HG03571 (cell line): ENCODE measurements at regions not wholly inside any gene's neighbourhood (a gene's known extent, or its start where the extent isn't known, plus 50 kb on each side); places are given as distances from the start of the nearest gene placed in this dataset.
"Not testable (repeated sequence)": the region's sequence is repeated elsewhere in the genome, so short reads cannot be mapped to it uniquely, and the experiment has no call there.

Experiments
- ATAC-seq: cut with Tn5 transposase; IDR thresholded peaks from one replicate; pipeline ENCODE4 v1.9.1; 2021; ENCODE audit not compliant: unreplicated experiment

- ATAC-seq = no peak
These were observed 247.5 kb upstream of the PRKX start for GRCh38 chrX:3960952-3961351.

GRCh38 chrX:3951859-3952258 lies 238.4 kb upstream of the PRKX start:
- ATAC-seq = no peak

GRCh38 chrX:3950373-3950772 lies 236.9 kb upstream of the PRKX start:
- ATAC-seq = no peak

GRCh38 chrX:3943965-3944364 lies 230.5 kb upstream of the PRKX start:
- no peak for ATAC-seq

GRCh38 chrX:3940000-3940610 lies 226.7 kb upstream of the PRKX start:
- no peak for ATAC-seq

GRCh38 chrX:3938587-3938986 lies 225.1 kb upstream of the PRKX start:
- no peak for ATAC-seq

- not testable (repeated sequence) for ATAC-seq
These were observed 221.7 kb upstream of the PRKX start for GRCh38 chrX:3935196-3935595.

- peak; percentile 97 for ATAC-seq
These were observed 207.1 kb upstream of the PRKX start for GRCh38 chrX:3920424-3921017.

- ATAC-seq = not testable (repeated sequence)
These were observed 206.4 kb upstream of the PRKX start for GRCh38 chrX:3919668-3920423.

GRCh38 chrX:3914813-3915212 lies 201.4 kb upstream of the PRKX start:
- not testable (repeated sequence) for ATAC-seq

GRCh38 chrX:3914059-3914458 lies 200.6 kb upstream of the PRKX start:
- ATAC-seq = not testable (repeated sequence)

- not testable (repeated sequence) for ATAC-seq
These were observed 197.6 kb upstream of the PRKX start for GRCh38 chrX:3911012-3911411.

- not testable (repeated sequence) for ATAC-seq
These were observed 197.2 kb upstream of the PRKX start for GRCh38 chrX:3910611-3911010.

- ATAC-seq = not testable (repeated sequence)
These were observed 192.2 kb upstream of the PRKX start for GRCh38 chrX:3905522-3906258.

- ATAC-seq = not testable (repeated sequence)
These were observed 188.8 kb upstream of the PRKX start for GRCh38 chrX:3902222-3902621.

- not testable (repeated sequence) for ATAC-seq
These were observed 183.3 kb upstream of the PRKX start for GRCh38 chrX:3896755-3897154.

GRCh38 chrX:3882553-3882920 lies 169.1 kb upstream of the PRKX start:
- ATAC-seq = not testable (repeated sequence)

- peak; percentile 98 for ATAC-seq
These were observed 168.6 kb upstream of the PRKX start for GRCh38 chrX:3881898-3882552.

- ATAC-seq = peak; percentile 36
These were observed 167.9 kb upstream of the PRKX start for GRCh38 chrX:3881255-3881895.

- ATAC-seq = not testable (repeated sequence)
These were observed 162.9 kb upstream of the PRKX start for GRCh38 chrX:3876393-3876792.
